Ovary (tissue), 7 donors: ENCODE measurements at regions not wholly inside any gene's neighbourhood (a gene's known extent, or its start where the extent isn't known, plus 50 kb on each side); places are given as distances from the start of the nearest gene placed in this dataset.

Experiments used
- DNase-seq, 5 donors: peaks; one replicate each; pipeline ENCODE4 v3.0.0-alpha.2; 2019 to 2020
- H3K27ac ChIP-seq, 2 donors: fragments of 200-600 bp; one replicate each; pipeline versions ENCODE4 v1.5.1 to v1.8.0; 2019 to 2022
- H3K27me3 ChIP-seq: fragments of 200-600 bp; one replicate; pipeline ENCODE4 v1.8.0; 2022
- H3K36me3 ChIP-seq: fragments of 200-600 bp; sonication (generic); one replicate; pipeline ENCODE4 v1.5.1; 2019
- H3K4me1 ChIP-seq: one replicate; pipeline ENCODE4 v1.8.1; 2013; ENCODE audit warnings: mild to moderate bottlenecking, moderate library complexity; ENCODE audit not compliant: insufficient read depth
- H3K4me3 ChIP-seq: fragments of 200-600 bp; sonication (generic); one replicate; pipeline ENCODE4 v1.5.1; 2017
- H3K9me3 ChIP-seq, 2 donors: fragments of 200-600 bp in 1 of 2; sonication (generic) in 1 of 2; one replicate each; pipeline versions ENCODE4 v1.5.1 to v1.8.1; 2013 to 2019; ENCODE audit warnings: mild to moderate bottlenecking in 1 of 2, moderate library complexity in 1 of 2
- EP300 ChIP-seq: sonication (generic); formaldehyde crosslinking; IDR thresholded peaks from one replicate; pipeline ENCODE4 v1.6.1; 2017; ENCODE audit warnings: antibody characterized with exemption
- POLR2A ChIP-seq: fragments of 450-650 bp; IDR thresholded peaks from one replicate; pipeline ENCODE4 v1.6.1; 2017; ENCODE audit warnings: antibody characterized with exemption, mild to moderate bottlenecking, moderate library complexity
- WGBS, 3 donors: extraction: QIAGEN DNeasy Blood & Tissue Kit in 1 of 3; methylation state at CpG; one replicate each; pipeline versions ENCODE4 v1.1.5 to v1.1.7; 2013 to 2017; 5-methylcytosine and 5-hydroxymethylcytosine counted together
- intact Hi-C, 4 donors: fragments of 100-400 bp; cut with DNase I; formaldehyde crosslinking; loops; one replicate each; pipeline versions ENCODE4 v1.11.0 to v1.15.1; 2022 to 2023
- TF ChIP-seq, protein P1 (sequence below), 3 donors: fragments of 450-650 bp in 2 of 3; fragments of 200-600 bp in 1 of 3; IDR thresholded peaks; one replicate each; pipeline versions ENCODE4 v1.5.1 to v1.8.0; 2016 to 2022; ENCODE audit warnings: antibody characterized with exemption in 3 of 3, mild to moderate bottlenecking in 1 of 3
- donor health status: DM: no; HTN: no; CAD: no; lungs with moderate emphysema.
- donor health status: DM: no; HTN: no; CAD: no.
- donor health status: Bipolar disorder and iron deficiency.
- donor health status: DM: no; HTN: no; CAD: no.
- donor health status: DM: yes; HTN: yes; CAD: no.

- no peaks in the 10 kb centered on the region for H3K4me1 ChIP-seq
- H3K9me3 ChIP-seq = no peaks in the 10 kb centered on the region
- TF ChIP-seq EP300 = no peak
- no peak for TF ChIP-seq POLR2A
- TF ChIP-seq, protein P1, sequence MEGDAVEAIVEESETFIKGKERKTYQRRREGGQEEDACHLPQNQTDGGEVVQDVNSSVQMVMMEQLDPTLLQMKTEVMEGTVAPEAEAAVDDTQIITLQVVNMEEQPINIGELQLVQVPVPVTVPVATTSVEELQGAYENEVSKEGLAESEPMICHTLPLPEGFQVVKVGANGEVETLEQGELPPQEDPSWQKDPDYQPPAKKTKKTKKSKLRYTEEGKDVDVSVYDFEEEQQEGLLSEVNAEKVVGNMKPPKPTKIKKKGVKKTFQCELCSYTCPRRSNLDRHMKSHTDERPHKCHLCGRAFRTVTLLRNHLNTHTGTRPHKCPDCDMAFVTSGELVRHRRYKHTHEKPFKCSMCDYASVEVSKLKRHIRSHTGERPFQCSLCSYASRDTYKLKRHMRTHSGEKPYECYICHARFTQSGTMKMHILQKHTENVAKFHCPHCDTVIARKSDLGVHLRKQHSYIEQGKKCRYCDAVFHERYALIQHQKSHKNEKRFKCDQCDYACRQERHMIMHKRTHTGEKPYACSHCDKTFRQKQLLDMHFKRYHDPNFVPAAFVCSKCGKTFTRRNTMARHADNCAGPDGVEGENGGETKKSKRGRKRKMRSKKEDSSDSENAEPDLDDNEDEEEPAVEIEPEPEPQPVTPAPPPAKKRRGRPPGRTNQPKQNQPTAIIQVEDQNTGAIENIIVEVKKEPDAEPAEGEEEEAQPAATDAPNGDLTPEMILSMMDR (IDR thresholded peaks at IDR 0.05) = no peak
- 74 to 77% (median 75%) methylated on average over 13 of the region's 13 CpGs for WGBS, 3 donors
- intact Hi-C loops = no loop called here
- H3K27ac ChIP-seq = no peak overlapping the region
- H3K36me3 ChIP-seq = no peaks in the 10 kb centered on the region
- DNase-seq = no peak
- no peak overlapping the region for H3K4me3 ChIP-seq
- H3K27me3 ChIP-seq = no peaks in the 10 kb centered on the region
Measured at GRCh38 chr13:42395086-42395821, 123.3 kb downstream of the AKAP11 start.

DNA sequence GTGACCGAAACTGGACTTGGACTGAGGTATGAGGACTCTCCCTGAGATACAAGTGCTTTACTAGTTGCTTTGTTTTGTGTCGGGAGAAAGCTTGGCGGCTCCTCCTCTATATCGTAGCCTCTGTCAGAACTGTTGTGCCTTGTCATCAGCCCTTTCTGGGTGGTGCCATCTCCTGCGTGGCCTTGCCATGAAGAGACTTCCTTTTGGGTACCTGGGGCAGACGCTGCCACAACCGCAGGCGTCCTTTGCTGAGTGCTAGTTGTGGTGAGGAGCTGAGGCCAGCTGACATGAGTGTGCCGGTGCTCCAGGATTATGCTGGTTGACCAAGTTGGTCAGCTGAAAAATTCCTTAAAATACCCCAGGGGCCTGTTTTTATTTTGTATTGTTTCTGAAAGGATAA is 124.5 kb downstream of the AKAP11 start:
- intact Hi-C loops = no loop called here
- no peak overlapping the region for H3K27ac ChIP-seq
- H3K27me3 ChIP-seq = no peaks in the 10 kb centered on the region
- H3K4me1 ChIP-seq = no peaks in the 10 kb centered on the region
- DNase-seq = no peak
- no peaks in the 10 kb centered on the region for H3K9me3 ChIP-seq
- H3K4me3 ChIP-seq = no peak overlapping the region
- H3K36me3 ChIP-seq = no peaks in the 10 kb centered on the region
- WGBS, 3 donors = 80 to 93% (median 88%) methylated on average over 9 of the region's 9 CpGs
- TF ChIP-seq, protein P1 (IDR thresholded peaks at IDR 0.05) = no peak
- TF ChIP-seq POLR2A = no peak
- no peak for TF ChIP-seq EP300

DNA sequence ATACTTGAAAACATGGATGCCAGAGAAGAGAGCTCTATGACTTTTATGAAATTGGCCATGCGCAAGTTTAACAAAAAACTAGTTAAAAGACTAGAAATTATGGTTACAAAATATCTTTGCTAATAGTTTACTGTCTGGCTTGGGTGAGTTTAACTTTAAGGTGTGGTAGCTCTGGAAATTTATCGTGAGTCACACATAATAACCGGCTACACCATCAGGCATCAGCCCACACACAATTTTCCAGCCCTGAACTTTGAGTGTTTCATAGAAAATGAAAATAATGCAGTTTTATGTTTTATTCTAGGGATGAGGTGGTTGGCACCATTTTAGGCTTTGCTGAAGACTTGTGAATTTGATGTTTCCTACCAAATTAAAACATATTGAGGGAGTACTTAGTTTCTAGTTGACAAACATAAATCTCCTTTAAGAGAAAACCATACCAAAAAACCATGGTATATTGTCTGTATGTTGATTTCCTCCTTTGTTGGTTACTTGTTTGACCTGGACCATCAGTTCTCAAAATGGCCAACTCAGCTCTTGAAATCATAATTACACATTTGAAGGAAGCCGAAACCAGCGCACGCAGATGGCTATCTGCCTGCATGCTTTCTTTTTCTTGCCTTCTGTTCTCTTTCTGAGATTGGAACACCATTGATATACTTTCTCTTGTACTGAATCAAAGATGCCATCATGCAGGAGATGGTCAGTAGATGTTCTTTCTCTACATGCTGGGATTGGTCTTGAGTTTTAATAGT is 125.1 kb downstream of the AKAP11 start:
- no peaks in the 10 kb centered on the region for H3K27me3 ChIP-seq
- H3K4me1 ChIP-seq = no peaks in the 10 kb centered on the region
- intact Hi-C loops = no loop called here
- no peaks in the 10 kb centered on the region for H3K9me3 ChIP-seq
- WGBS, 3 donors = 69 to 86% (median 72%) methylated on average over 6 of the region's 6 CpGs
- H3K36me3 ChIP-seq = no peaks in the 10 kb centered on the region
- DNase-seq = no peak
- TF ChIP-seq EP300 = no peak
- TF ChIP-seq, protein P1 (IDR thresholded peaks at IDR 0.05) = no peak
- no peak for TF ChIP-seq POLR2A
- H3K4me3 ChIP-seq = no peak overlapping the region
- no peak overlapping the region for H3K27ac ChIP-seq

DNA sequence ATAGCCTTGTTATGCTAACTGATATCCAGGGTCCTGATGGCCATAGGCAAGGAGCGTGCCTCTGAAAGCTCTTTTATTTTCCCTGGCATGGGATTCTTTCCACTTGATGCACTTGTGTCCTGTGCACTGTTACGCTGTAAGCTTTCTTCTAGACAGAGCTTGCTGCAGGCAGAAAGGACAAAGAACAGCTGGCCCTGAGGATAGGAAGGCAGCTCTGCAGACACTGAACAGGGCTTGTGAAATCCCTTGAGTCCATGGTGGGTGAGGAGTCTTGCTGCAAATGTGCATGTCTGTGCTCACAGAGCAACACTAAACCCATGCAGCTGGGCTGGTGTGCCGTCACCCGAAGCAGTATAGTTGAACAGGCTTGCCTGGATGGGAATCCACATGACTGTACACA is 126.6 kb downstream of the AKAP11 start:
- Histone ChIP-seq H3K9me3 (no peaks in the 10 kb centered on the region), H3K4me3 (no peak overlapping the region), H3K4me1 (no peaks in the 10 kb centered on the region), H3K27ac (no peak overlapping the region), H3K27me3 (no peaks in the 10 kb centered on the region), H3K36me3 (no peaks in the 10 kb centered on the region)
- intact Hi-C loops = no loop called here
- TF ChIP-seq, protein P1 (IDR thresholded peaks at IDR 0.05) = no peak
- TF ChIP-seq POLR2A (no peak), EP300 (no peak)
- 60 to 73% (median 61%) methylated on average over 4 of the region's 4 CpGs for WGBS, 3 donors
- DNase-seq = no peak
